Choroid plexus epithelial cell (primary cell): ENCODE measurements at regions not wholly inside any gene's neighbourhood (a gene's known extent, or its start where the extent isn't known, plus 50 kb on each side); places are given as distances from the start of the nearest gene placed in this dataset.
"Not testable (repeated sequence)": the region's sequence is repeated elsewhere in the genome, so short reads cannot be mapped to it uniquely, and the experiment has no call there.

ENCODE experiments used
- DNase-seq: peaks from one replicate; pipeline ENCODE4 v3.0.0-alpha.2; 2010; ENCODE audit warnings: low read depth
- H3K4me3 ChIP-seq: 2 replicates; pipeline ENCODE4 v1.5.1; 2011; ENCODE audit warnings: low read depth, mild to moderate bottlenecking, control low read depth, low read length, moderate library complexity
- CTCF ChIP-seq: conservative IDR thresholded peaks from 2 replicates; pipeline ENCODE4 v1.5.1; 2011; ENCODE audit warnings: low read depth, mild to moderate bottlenecking, control low read depth, inconsistent platforms, low read length, moderate library complexity

GRCh38 chr4:43496602-43497001 lies 604.1 kb downstream of the GRXCR1 start:
- no peak overlapping the region for H3K4me3 ChIP-seq
- no peak for TF ChIP-seq CTCF
- DNase-seq = no peak

DNA sequence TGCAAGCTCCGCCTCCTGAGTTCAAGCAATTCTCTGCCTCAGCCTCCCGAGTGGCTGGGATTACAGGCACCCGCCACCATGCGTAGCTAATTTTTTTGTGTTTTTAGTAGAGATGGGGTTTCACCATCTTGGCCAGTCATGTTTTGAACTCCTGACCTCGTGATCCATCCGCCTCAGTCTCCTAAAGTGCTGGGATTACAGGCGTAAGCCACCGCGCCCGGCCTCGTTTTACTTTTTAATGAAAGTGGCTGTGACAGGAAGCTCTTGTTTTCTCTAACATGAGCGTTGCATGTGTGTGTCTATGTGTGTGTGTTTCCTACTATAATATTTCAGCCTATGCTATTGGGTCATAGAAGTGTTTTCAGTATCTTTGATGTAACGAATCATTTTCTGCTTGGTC lies 613.3 kb downstream of the GRXCR1 start:
- not testable (repeated sequence) for H3K4me3 ChIP-seq, DNase-seq

DNA sequence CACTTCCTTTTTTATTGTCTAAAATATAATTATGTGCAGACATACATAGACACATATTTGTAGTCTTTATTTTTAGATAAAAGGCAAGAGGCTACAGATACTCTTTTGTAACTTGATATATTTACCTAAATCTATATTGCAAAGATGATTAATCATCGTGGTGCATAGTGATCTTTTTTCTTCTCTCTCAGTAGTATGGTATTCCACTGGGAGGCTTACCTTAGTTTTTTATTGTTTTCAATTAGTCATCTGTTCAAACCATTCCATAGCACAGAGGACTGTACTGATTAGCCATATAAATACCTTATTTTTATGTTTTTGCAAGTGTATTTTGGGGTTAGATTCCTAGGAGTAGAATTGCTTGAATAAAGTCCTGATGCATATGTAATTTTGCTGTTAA lies 619.7 kb downstream of the GRXCR1 start:
- TF ChIP-seq CTCF = no peak
- no peak for DNase-seq
- no peak overlapping the region for H3K4me3 ChIP-seq

GRCh38 chr4:43525646-43526045 lies 633.1 kb downstream of the GRXCR1 start:
- H3K4me3 ChIP-seq = no peak overlapping the region
- no peak for DNase-seq
- no peak for TF ChIP-seq CTCF

GRCh38 chr4:43547561-43547960 lies 655.0 kb downstream of the GRXCR1 start:
- no peak for TF ChIP-seq CTCF
- H3K4me3 ChIP-seq = no peak overlapping the region
- no peak for DNase-seq

- H3K4me3 ChIP-seq = no peak overlapping the region
- no peak for DNase-seq
- no peak for TF ChIP-seq CTCF
Measured at GRCh38 chr4:43550981-43551627, 658.6 kb downstream of the GRXCR1 start.

DNA sequence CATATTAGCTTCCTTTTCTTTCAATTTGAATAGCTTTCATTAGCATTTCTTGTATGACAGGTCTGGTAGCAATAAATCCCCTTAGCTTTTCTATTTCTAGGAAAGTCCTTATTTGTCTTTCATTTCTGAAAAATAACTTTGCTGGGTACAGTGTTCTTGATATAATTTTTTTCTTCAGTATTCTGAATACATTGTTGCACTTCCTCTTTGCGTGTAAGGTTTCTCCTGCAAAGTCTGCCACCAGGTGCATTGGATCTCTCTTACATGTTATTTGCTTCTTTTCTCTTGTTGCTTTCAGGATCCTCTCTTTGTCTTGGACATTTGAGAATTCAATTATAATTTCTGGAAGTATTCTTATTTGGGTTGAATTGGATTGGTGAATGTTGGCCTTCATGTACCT lies 663.7 kb downstream of the GRXCR1 start:
- DNase-seq = no peak
- TF ChIP-seq CTCF = no peak

GRCh38 chr4:43560047-43560446 lies 667.5 kb downstream of the GRXCR1 start:
- H3K4me3 ChIP-seq = no peak overlapping the region
- TF ChIP-seq CTCF = no peak
- no peak for DNase-seq

More for the DNA sequence above, 663.7 kb downstream of the GRXCR1 start:
- no peak overlapping the region for H3K4me3 ChIP-seq
